ENCODE measurements at regions not wholly inside any gene's neighbourhood (a gene's known extent, or its start where the extent isn't known, plus 50 kb on each side); places are given as distances from the start of the nearest gene placed in this dataset.

DNA sequence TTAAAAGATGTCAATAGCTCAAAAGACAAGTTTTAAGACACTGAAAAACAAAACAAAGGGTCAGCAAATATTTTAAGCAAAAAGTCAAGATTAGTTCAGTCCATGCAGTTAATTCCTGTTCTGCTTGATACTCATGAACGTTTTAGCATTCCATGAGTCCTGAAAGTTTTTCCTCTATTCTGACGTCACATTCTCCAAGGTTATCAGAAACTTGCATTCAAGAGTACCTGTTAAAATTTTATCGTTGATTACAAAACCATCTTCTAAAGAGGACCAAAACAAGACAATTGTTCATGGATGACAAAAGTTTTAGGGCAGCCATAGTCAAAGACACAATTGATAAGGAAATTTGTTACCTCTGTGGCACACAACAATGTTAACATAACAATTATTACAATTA is 52.5 kb upstream of the VOPP1 start:
- no peak for DNase-seq

DNA sequence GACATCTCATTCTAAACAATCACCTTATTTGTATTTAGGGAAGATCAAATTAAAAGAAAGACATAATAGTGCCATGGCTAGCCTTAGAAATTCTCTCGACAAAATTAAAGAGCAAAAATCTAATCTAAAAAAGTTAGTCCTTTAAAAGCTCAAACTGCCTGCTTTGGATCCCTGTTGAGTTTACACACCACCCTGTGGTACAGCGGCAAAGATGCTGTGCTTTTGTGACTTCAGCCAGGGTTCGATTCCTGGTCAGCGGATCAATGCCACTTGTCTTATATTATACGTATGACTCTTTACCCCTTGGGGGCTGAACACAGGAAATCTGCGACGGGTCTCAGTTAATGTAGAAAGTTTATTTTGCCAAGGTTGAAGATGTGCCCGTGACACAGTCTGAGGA is 51.3 kb upstream of the VOPP1 start:
- DNase-seq = no peak

GRCh38 chr7:55622241-55622640 is 49.9 kb upstream of the VOPP1 start:
- no peak for DNase-seq

Measured in NCI-H510A (cell line).